DOHH2 (cell line): ENCODE measurements at regions not wholly inside any gene's neighbourhood (a gene's known extent, or its start where the extent isn't known, plus 50 kb on each side); places are given as distances from the start of the nearest gene placed in this dataset.
"Not testable (repeated sequence)": the region's sequence is repeated elsewhere in the genome, so short reads cannot be mapped to it uniquely, and the experiment has no call there.

Experiments
- EZH2phosphoT487 ChIP-seq: fragments of 200-600 bp; sonication (generic); IDR thresholded peaks from 2 replicates; pipeline ENCODE4 v1.6.1; 2017; ENCODE audit warnings: borderline replicate concordance, mild to moderate bottlenecking, antibody characterized with exemption, low read length, moderate library complexity, mixed read lengths
- TF ChIP-seq, protein P1 (sequence below): fragments of 200-600 bp; sonication (generic); IDR thresholded peaks from one replicate; pipeline ENCODE4 v1.5.1; 2014; ENCODE audit warnings: antibody characterized with exemption, mild to moderate bottlenecking, low read depth, low read length; ENCODE audit not compliant: poor library complexity, severe bottlenecking

DNA sequence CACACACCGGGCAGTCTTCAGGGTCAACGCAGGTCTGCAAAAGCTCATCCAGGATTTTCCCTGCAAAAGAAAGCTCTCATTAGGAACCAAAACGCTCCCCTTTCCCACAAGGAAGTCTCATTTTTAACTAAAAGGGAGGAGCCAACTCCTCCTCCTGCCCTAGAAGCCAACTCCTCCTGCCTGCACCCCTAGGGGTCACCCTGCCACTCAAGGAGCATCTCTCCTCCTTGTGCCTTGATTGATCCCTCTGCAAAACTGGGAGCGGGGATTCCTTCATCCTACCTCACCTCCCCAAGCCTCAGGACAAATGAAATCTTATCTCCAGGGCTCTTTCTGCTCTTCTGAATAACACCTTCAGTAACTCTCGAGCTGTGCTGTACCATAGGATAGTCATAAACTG lies 107.8 kb upstream of the CCT8L2 start:
- not testable (repeated sequence) for TF ChIP-seq EZH2phosphoT487
- TF ChIP-seq, protein P1, sequence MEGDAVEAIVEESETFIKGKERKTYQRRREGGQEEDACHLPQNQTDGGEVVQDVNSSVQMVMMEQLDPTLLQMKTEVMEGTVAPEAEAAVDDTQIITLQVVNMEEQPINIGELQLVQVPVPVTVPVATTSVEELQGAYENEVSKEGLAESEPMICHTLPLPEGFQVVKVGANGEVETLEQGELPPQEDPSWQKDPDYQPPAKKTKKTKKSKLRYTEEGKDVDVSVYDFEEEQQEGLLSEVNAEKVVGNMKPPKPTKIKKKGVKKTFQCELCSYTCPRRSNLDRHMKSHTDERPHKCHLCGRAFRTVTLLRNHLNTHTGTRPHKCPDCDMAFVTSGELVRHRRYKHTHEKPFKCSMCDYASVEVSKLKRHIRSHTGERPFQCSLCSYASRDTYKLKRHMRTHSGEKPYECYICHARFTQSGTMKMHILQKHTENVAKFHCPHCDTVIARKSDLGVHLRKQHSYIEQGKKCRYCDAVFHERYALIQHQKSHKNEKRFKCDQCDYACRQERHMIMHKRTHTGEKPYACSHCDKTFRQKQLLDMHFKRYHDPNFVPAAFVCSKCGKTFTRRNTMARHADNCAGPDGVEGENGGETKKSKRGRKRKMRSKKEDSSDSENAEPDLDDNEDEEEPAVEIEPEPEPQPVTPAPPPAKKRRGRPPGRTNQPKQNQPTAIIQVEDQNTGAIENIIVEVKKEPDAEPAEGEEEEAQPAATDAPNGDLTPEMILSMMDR = not testable (repeated sequence)
